ENCODE measurements at regions not wholly inside any gene's neighbourhood (a gene's known extent, or its start where the extent isn't known, plus 50 kb on each side); places are given as distances from the start of the nearest gene placed in this dataset.

GRCh38 chr10:83983578-83984255, 155.6 kb upstream of the GHITM start:
- ATAC-seq = no peak

GRCh38 chr10:83984256-83984640, 155.1 kb upstream of the GHITM start:
- Histone ChIP-seq H3K36me3 (no peaks in the 10 kb centered on the region), H3K4me3 (no peak overlapping the region), H3K27ac (no peak overlapping the region), H3K4me1 (no peaks in the 10 kb centered on the region), H3K27me3 (no peaks in the 10 kb centered on the region), H3K9me3 (no peaks in the 10 kb centered on the region)
- intact Hi-C loops (cut with DNase I) = no loop called here
- DNase-seq (no peak), ATAC-seq (no peak)
- TF ChIP-seq CTCF (IDR thresholded peaks at IDR 0.05) = no peak

More at GRCh38 chr10:83983578-83984255, 155.6 kb upstream of the GHITM start:
- TF ChIP-seq CTCF (IDR thresholded peaks at IDR 0.05) = no peak
- H3K4me1 ChIP-seq = no peaks in the 10 kb centered on the region
- no peaks in the 10 kb centered on the region for H3K27me3 ChIP-seq
- H3K4me3 ChIP-seq = no peak overlapping the region
- intact Hi-C loops (cut with DNase I) = no loop called here
- no peaks in the 10 kb centered on the region for H3K36me3 ChIP-seq
- no peak for DNase-seq
- no peaks in the 10 kb centered on the region for H3K9me3 ChIP-seq
- no peak overlapping the region for H3K27ac ChIP-seq

GRCh38 chr10:83986800-83987199, 152.5 kb upstream of the GHITM start:
- no peak for ATAC-seq
- no peak for TF ChIP-seq CTCF (IDR thresholded peaks at IDR 0.05)

GRCh38 chr10:83987216-83987615, 152.1 kb upstream of the GHITM start:
- no peak for DNase-seq
- Histone ChIP-seq H3K4me1 (no peaks in the 10 kb centered on the region), H3K9me3 (no peaks in the 10 kb centered on the region), H3K27ac (no peak overlapping the region), H3K4me3 (no peak overlapping the region), H3K27me3 (no peaks in the 10 kb centered on the region), H3K36me3 (no peaks in the 10 kb centered on the region)
- ATAC-seq = no peak
- intact Hi-C loops (cut with DNase I) = no loop called here
- TF ChIP-seq CTCF (IDR thresholded peaks at IDR 0.05) = no peak

More at GRCh38 chr10:83986800-83987199, 152.5 kb upstream of the GHITM start:
- Histone ChIP-seq H3K9me3 (no peaks in the 10 kb centered on the region), H3K4me1 (no peaks in the 10 kb centered on the region), H3K27ac (no peak overlapping the region), H3K27me3 (no peaks in the 10 kb centered on the region), H3K36me3 (no peaks in the 10 kb centered on the region), H3K4me3 (no peak overlapping the region)
- intact Hi-C loops (cut with DNase I) = no loop called here
- DNase-seq = no peak

- H3K4me3 ChIP-seq = no peak overlapping the region
- H3K9me3 ChIP-seq = no peaks in the 10 kb centered on the region
- no peak for ATAC-seq
- no peaks in the 10 kb centered on the region for H3K4me1 ChIP-seq
- no peaks in the 10 kb centered on the region for H3K36me3 ChIP-seq
- H3K27me3 ChIP-seq = no peaks in the 10 kb centered on the region
- intact Hi-C loops (cut with DNase I) = no loop called here
- no peak for TF ChIP-seq CTCF (IDR thresholded peaks at IDR 0.05)
- no peak for DNase-seq
- H3K27ac ChIP-seq = no peak overlapping the region
Measured at GRCh38 chr10:83988435-83988834, 150.9 kb upstream of the GHITM start.
